ENCODE measurements at regions not wholly inside any gene's neighbourhood (a gene's known extent, or its start where the extent isn't known, plus 50 kb on each side); places are given as distances from the start of the nearest gene placed in this dataset.
A peak's percentile ranks its signal among the peaks of the same experiment; 100 is the strongest.
"Not testable (repeated sequence)": the region's sequence is repeated elsewhere in the genome, so short reads cannot be mapped to it uniquely, and the experiment has no call there.

DNA sequence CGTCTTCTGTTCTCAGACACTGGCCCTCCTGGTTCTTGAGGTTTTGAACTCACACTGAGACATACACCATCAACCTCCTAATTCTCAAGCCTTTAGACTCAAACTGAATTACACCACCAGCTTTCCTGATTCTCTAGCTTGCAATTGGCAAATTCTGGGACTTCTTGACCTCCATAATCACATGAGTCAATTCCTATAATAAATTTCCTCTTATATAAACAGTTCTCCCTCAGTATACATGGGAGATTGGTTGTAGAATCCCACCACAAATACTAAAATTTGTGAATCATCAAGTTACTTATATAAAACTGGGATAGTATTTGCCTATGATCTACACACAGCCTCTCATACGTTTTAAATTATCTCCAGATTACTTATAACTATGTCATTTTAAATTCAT lies 162.2 kb downstream of the DIO2 start:
- ChIA-PET CTCF (no interaction called here), POLR2A (no interaction called here)
- ATAC-seq (no peak), FAIRE-seq (no peak), DNase-seq (ENCODE audit: low read depth in 1 of 2, low spot score in 1 of 2) (no peak)
- peaks cover 3% of the 10 kb centered on the region; the same call in 1 of the 3 replicates for H3K9me3 ChIP-seq
- no peak overlapping the region for H3K4me3 ChIP-seq
- H3K27ac ChIP-seq: no peak overlapping the region
- H3K4me2 ChIP-seq: no peak overlapping the region
- no peaks in the 10 kb centered on the region for H3K4me1 ChIP-seq
- 52% methylated on average over 2 of the region's 2 CpGs for WGBS (ENCODE audit: missing lambda C conversion rate)
- TF ChIP-seq HOXB13 (CRISPR knock-in tag; IDR thresholded peaks at IDR 0.05; ENCODE audit: low read depth) (no peak), ZC3H11A (IDR thresholded peaks at IDR 0.05) (no peak), BHLHE40 (IDR thresholded peaks at IDR 0.05; ENCODE audit: low read depth, low read length) (no peak), FOSL2 (IDR thresholded peaks at IDR 0.05) (no peak), FOSL2 (CRISPR knock-in tag; IDR thresholded peaks at IDR 0.05) (no peak), JUNB (IDR thresholded peaks at IDR 0.05) (no peak)

- no peak for FAIRE-seq
- ATAC-seq: no peak
- no peak for DNase-seq (ENCODE audit: low read depth in 1 of 2, low spot score in 1 of 2)
- TF ChIP-seq CBX2 (IDR thresholded peaks at IDR 0.05; ENCODE audit: borderline replicate concordance, low read depth) (no peak), SREBF2 (IDR thresholded peaks at IDR 0.05) (no peak), EHF (CRISPR knock-in tag; IDR thresholded peaks at IDR 0.05) (no peak), NR3C1 (IDR thresholded peaks at IDR 0.05) (no peak), ELK1 (IDR thresholded peaks at IDR 0.05; ENCODE audit: low read depth, low read length) (no peak), CBX8 (IDR thresholded peaks at IDR 0.05) (no peak), MAFK (IDR thresholded peaks at IDR 0.05; ENCODE audit: partially characterized antibody) (no peak), CHD2 (IDR thresholded peaks at IDR 0.05; ENCODE audit: low read length, partially characterized antibody) (no peak), POLR2AphosphoS2 (conservative IDR thresholded peaks at IDR 0.05; ENCODE audit: low read length) (no peak)
- TF ChIP-seq, protein P1, sequence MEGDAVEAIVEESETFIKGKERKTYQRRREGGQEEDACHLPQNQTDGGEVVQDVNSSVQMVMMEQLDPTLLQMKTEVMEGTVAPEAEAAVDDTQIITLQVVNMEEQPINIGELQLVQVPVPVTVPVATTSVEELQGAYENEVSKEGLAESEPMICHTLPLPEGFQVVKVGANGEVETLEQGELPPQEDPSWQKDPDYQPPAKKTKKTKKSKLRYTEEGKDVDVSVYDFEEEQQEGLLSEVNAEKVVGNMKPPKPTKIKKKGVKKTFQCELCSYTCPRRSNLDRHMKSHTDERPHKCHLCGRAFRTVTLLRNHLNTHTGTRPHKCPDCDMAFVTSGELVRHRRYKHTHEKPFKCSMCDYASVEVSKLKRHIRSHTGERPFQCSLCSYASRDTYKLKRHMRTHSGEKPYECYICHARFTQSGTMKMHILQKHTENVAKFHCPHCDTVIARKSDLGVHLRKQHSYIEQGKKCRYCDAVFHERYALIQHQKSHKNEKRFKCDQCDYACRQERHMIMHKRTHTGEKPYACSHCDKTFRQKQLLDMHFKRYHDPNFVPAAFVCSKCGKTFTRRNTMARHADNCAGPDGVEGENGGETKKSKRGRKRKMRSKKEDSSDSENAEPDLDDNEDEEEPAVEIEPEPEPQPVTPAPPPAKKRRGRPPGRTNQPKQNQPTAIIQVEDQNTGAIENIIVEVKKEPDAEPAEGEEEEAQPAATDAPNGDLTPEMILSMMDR (IDR thresholded peaks at IDR 0.05): no peak
- no peaks in the 10 kb centered on the region for H3K4me1 ChIP-seq
- POLR2A ChIA-PET: no interaction called here
- no peak overlapping the region for H3K27ac ChIP-seq
- peaks cover 3% of the 10 kb centered on the region; the same call in 1 of the 3 replicates for H3K9me3 ChIP-seq
- H3K4me3 ChIP-seq: no peak overlapping the region
- CTCF ChIA-PET: interaction anchor here (2.4 kb wide), 1 partner anchor 9 kb away, joined by 16 read pairs; no protein-coding TSS in a partner anchor
- 68% methylated on average over 3 of the region's 3 CpGs for WGBS (ENCODE audit: missing lambda C conversion rate)
- no peak overlapping the region for H3K4me2 ChIP-seq
Observed at GRCh38 chr14:80047761-80048160, 163.5 kb downstream of the DIO2 start.

- Histone ChIP-seq H3K4me1 (no peaks in the 10 kb centered on the region), H3K4me3 (no peak overlapping the region), H3K27ac (no peak overlapping the region), H3K4me2 (no peak overlapping the region), H3K9me3 (no peaks in the 10 kb centered on the region)
- CTCF ChIA-PET: interaction anchor here (0.7 kb wide), 1 partner anchor 164 kb away, joined by 3 read pairs; no protein-coding TSS in a partner anchor
- TF ChIP-seq HOXA7 (CRISPR knock-in tag; IDR thresholded peaks at IDR 0.05): no peak
- FAIRE-seq (no peak), ATAC-seq (no peak), DNase-seq (ENCODE audit: low read depth in 1 of 2, low spot score in 1 of 2) (no peak)
- POLR2A ChIA-PET: no interaction called here
- WGBS (ENCODE audit: missing lambda C conversion rate): 0% methylated on average over 2 of the region's 2 CpGs
Observed at GRCh38 chr14:80037349-80037748, 174.0 kb downstream of the DIO2 start.

- Histone ChIP-seq H3K4me1 (no peaks in the 10 kb centered on the region), H3K4me3 (no peak overlapping the region), H3K27ac (no peak overlapping the region), H3K9me3 (no peaks in the 10 kb centered on the region), H3K4me2 (no peak overlapping the region)
- no peak for DNase-seq (ENCODE audit: low read depth in 1 of 2, low spot score in 1 of 2)
- POLR2A ChIA-PET: no interaction called here
- TF ChIP-seq CHD4 (IDR thresholded peaks at IDR 0.05; ENCODE audit: borderline replicate concordance): no peak
- peak; percentile 67 for TF ChIP-seq MAFK (IDR thresholded peaks at IDR 0.05; ENCODE audit: partially characterized antibody)
- WGBS (ENCODE audit: missing lambda C conversion rate): 24% methylated on average over 4 of the region's 4 CpGs
- CTCF ChIA-PET: no interaction called here
- ATAC-seq: no peak
- FAIRE-seq: no peak
Observed at GRCh38 chr14:80024417-80024816, 186.9 kb downstream of the DIO2 start.

- 8% methylated on average over 3 of the region's 3 CpGs for WGBS (ENCODE audit: missing lambda C conversion rate)
- CTCF ChIA-PET; POLR2A ChIA-PET; H3K9me3 ChIP-seq; H3K4me2 ChIP-seq; ATAC-seq; H3K4me1 ChIP-seq; DNase-seq (ENCODE audit: low read depth in 1 of 2, low spot score in 1 of 2); H3K4me3 ChIP-seq; FAIRE-seq; H3K27ac ChIP-seq: not testable (repeated sequence)
Observed at GRCh38 chr14:80018476-80018875, 192.8 kb downstream of the DIO2 start.

Measured in A549 (cell line).